Islet of Langerhans (tissue), 1 donor: ENCODE measurements at regions not wholly inside any gene's neighbourhood (a gene's known extent, or its start where the extent isn't known, plus 50 kb on each side); places are given as distances from the start of the nearest gene placed in this dataset.
"Not testable (repeated sequence)": the region's sequence is repeated elsewhere in the genome, so short reads cannot be mapped to it uniquely, and the experiment has no call there.

ENCODE experiments used
- FAIRE-seq: peaks from one replicate; lab custom pipeline; 2011; peaks lifted over from hg19 to GRCh38; lab: Jason Lieb, UNC

- no peak for FAIRE-seq
These were observed 180.3 kb downstream of the C9orf152 start for GRCh38 chr9:110027671-110028081.

- FAIRE-seq, result no peak
These were observed 179.7 kb downstream of the C9orf152 start for GRCh38 chr9:110028271-110028670.

GRCh38 chr9:110028676-110029075 lies 179.3 kb downstream of the C9orf152 start:
- no peak for FAIRE-seq

GRCh38 chr9:110029429-110029955 lies 178.5 kb downstream of the C9orf152 start:
- no peak for FAIRE-seq

- FAIRE-seq, result no peak
These were observed 177.9 kb downstream of the C9orf152 start for GRCh38 chr9:110029956-110030480.

- no peak for FAIRE-seq
These were observed 177.3 kb downstream of the C9orf152 start for GRCh38 chr9:110030632-110031031.

GRCh38 chr9:110031511-110032173 lies 176.3 kb downstream of the C9orf152 start:
- FAIRE-seq, result peak; percentile 53

GRCh38 chr9:110032532-110032931 lies 175.4 kb downstream of the C9orf152 start:
- FAIRE-seq, result not testable (repeated sequence)

GRCh38 chr9:110033869-110034268 lies 174.1 kb downstream of the C9orf152 start:
- no peak for FAIRE-seq

GRCh38 chr9:110036286-110036685 lies 171.7 kb downstream of the C9orf152 start:
- no peak for FAIRE-seq

GRCh38 chr9:110040788-110041187 lies 167.2 kb downstream of the C9orf152 start:
- no peak for FAIRE-seq

GRCh38 chr9:110041452-110041851 lies 166.5 kb downstream of the C9orf152 start:
- FAIRE-seq, result no peak

- no peak for FAIRE-seq
These were observed 160.6 kb downstream of the C9orf152 start for GRCh38 chr9:110047232-110047954.

- FAIRE-seq, result no peak
These were observed 160.0 kb downstream of the C9orf152 start for GRCh38 chr9:110047955-110048402.

- no peak for FAIRE-seq
These were observed 159.5 kb downstream of the C9orf152 start for GRCh38 chr9:110048403-110048975.

- FAIRE-seq, result no peak
These were observed 158.8 kb downstream of the C9orf152 start for GRCh38 chr9:110048976-110049698.

- no peak for FAIRE-seq
These were observed 158.1 kb downstream of the C9orf152 start for GRCh38 chr9:110049699-110050450.

- FAIRE-seq, result no peak
These were observed 157.0 kb downstream of the C9orf152 start for GRCh38 chr9:110050925-110051355.

GRCh38 chr9:110056062-110056461 lies 151.9 kb downstream of the C9orf152 start:
- no peak for FAIRE-seq

- FAIRE-seq, result no peak
These were observed 149.5 kb downstream of the C9orf152 start for GRCh38 chr9:110058304-110058953.

GRCh38 chr9:110059461-110059860 lies 148.5 kb downstream of the C9orf152 start:
- no peak for FAIRE-seq
